ENCODE measurements at regions not wholly inside any gene's neighbourhood (a gene's known extent, or its start where the extent isn't known, plus 50 kb on each side); places are given as distances from the start of the nearest gene placed in this dataset.

DNA sequence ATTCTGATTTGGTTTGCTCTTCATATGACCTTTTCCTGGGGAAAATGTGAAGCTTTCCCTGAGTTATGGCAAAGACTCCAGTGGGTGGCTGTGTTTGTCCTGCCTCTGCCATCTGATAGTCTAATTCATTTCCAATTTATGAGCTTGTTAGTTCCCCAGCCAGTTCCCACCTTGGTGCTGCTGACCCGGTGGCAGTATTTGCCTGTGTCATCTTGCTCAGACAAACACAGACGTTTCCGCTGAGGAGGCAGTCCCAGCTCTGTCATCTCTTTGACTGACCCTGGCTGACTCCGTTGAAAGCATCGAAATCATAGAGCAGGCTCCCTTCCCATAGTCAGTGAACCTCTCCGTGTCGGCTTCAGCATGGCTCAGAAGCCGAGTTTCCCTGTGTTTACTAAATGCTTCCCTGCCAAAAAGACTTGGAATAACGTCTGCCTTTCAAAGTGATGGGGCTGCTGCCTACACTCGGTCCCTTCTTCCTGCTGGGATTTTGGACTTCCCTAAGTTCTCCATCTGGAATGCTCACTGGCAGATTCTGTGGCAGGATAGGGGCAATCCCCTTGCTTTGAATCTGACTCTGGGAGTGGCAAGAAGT is 538.3 kb downstream of the NPIPA7 start:
- H3K36me3 ChIP-seq (ENCODE audit: control insufficient read depth in 4 of 4, insufficient read depth in 3 of 4, low read depth in 1 of 4, low read length in 3 of 4) = no peaks in the 10 kb centered on the region
- no peak overlapping the region for H3K4me3 ChIP-seq (ENCODE audit: low read depth in 1 of 3, low read length in 3 of 3)
- 19% methylated on average over 10 of the region's 10 CpGs for WGBS
- TF ChIP-seq, protein P1, sequence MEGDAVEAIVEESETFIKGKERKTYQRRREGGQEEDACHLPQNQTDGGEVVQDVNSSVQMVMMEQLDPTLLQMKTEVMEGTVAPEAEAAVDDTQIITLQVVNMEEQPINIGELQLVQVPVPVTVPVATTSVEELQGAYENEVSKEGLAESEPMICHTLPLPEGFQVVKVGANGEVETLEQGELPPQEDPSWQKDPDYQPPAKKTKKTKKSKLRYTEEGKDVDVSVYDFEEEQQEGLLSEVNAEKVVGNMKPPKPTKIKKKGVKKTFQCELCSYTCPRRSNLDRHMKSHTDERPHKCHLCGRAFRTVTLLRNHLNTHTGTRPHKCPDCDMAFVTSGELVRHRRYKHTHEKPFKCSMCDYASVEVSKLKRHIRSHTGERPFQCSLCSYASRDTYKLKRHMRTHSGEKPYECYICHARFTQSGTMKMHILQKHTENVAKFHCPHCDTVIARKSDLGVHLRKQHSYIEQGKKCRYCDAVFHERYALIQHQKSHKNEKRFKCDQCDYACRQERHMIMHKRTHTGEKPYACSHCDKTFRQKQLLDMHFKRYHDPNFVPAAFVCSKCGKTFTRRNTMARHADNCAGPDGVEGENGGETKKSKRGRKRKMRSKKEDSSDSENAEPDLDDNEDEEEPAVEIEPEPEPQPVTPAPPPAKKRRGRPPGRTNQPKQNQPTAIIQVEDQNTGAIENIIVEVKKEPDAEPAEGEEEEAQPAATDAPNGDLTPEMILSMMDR (IDR thresholded peaks at IDR 0.05; ENCODE audit: low read depth, low read length, missing input control) = no peak
- TF ChIP-seq NR2F2 (IDR thresholded peaks at IDR 0.05) = no peak
- TF ChIP-seq, protein P2, sequence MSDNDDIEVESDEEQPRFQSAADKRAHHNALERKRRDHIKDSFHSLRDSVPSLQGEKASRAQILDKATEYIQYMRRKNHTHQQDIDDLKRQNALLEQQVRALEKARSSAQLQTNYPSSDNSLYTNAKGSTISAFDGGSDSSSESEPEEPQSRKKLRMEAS (IDR thresholded peaks at IDR 0.05) = no peak
- TF ChIP-seq SP1 (IDR thresholded peaks at IDR 0.05) = no peak
- no peak for TF ChIP-seq TAF1 (conservative IDR thresholded peaks at IDR 0.05)
- TF ChIP-seq, protein P3, sequence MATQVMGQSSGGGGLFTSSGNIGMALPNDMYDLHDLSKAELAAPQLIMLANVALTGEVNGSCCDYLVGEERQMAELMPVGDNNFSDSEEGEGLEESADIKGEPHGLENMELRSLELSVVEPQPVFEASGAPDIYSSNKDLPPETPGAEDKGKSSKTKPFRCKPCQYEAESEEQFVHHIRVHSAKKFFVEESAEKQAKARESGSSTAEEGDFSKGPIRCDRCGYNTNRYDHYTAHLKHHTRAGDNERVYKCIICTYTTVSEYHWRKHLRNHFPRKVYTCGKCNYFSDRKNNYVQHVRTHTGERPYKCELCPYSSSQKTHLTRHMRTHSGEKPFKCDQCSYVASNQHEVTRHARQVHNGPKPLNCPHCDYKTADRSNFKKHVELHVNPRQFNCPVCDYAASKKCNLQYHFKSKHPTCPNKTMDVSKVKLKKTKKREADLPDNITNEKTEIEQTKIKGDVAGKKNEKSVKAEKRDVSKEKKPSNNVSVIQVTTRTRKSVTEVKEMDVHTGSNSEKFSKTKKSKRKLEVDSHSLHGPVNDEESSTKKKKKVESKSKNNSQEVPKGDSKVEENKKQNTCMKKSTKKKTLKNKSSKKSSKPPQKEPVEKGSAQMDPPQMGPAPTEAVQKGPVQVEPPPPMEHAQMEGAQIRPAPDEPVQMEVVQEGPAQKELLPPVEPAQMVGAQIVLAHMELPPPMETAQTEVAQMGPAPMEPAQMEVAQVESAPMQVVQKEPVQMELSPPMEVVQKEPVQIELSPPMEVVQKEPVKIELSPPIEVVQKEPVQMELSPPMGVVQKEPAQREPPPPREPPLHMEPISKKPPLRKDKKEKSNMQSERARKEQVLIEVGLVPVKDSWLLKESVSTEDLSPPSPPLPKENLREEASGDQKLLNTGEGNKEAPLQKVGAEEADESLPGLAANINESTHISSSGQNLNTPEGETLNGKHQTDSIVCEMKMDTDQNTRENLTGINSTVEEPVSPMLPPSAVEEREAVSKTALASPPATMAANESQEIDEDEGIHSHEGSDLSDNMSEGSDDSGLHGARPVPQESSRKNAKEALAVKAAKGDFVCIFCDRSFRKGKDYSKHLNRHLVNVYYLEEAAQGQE (IDR thresholded peaks at IDR 0.05) = no peak
- TF ChIP-seq EGR1 (IDR thresholded peaks at IDR 0.05; ENCODE audit: low read depth in 2 of 2) = no peak
- no peak for TF ChIP-seq JUND (IDR thresholded peaks at IDR 0.05)
- no peak for TF ChIP-seq GABPA (IDR thresholded peaks at IDR 0.05 in 1 of 2, conservative IDR thresholded peaks at IDR 0.05 in 1 of 2)
- no peak for TF ChIP-seq HNF4G (IDR thresholded peaks at IDR 0.05)
- no peak for TF ChIP-seq FOXA1 (IDR thresholded peaks at IDR 0.05)
- no peaks in the 10 kb centered on the region for H3K9me3 ChIP-seq (ENCODE audit: control insufficient read depth in 4 of 4, low read length in 3 of 4)
- DNase-seq (ENCODE audit: low spot score) = no peak
- no peaks in the 10 kb centered on the region for H3K27me3 ChIP-seq (ENCODE audit: control insufficient read depth in 4 of 4, insufficient read depth in 4 of 4, low read length in 3 of 4)
- no peak overlapping the region for H3K27ac ChIP-seq (ENCODE audit: low read depth in 1 of 2, low read length in 2 of 2)
- no peaks in the 10 kb centered on the region for H3K4me1 ChIP-seq (ENCODE audit: control insufficient read depth in 4 of 4, insufficient read depth in 4 of 4, low read length in 3 of 4)
- H3K9ac ChIP-seq (ENCODE audit: low read depth in 1 of 2, low read length in 2 of 2) = no peak overlapping the region

DNA sequence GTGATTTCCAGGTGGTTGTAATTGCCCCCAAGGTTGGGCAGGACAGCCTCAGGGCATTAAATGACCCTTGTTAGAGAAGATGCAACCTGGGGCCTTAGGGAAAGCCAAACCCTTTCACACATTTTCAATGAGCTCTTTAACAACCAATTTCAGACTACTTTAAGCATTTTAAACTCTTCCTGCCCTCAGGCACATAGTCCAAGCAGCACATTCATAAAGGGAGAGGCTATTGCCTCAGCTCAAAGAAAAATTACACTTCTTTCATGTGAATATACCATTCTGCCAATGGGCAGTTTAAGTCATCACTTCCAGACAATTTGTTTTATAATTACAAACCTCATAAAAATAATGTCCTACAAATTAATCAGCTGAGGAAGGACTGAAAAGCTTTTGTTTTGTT is 544.5 kb downstream of the NPIPA7 start:
- Histone ChIP-seq H3K27me3 (ENCODE audit: control insufficient read depth in 4 of 4, insufficient read depth in 4 of 4, low read length in 3 of 4) (no peaks in the 10 kb centered on the region), H3K36me3 (ENCODE audit: control insufficient read depth in 4 of 4, insufficient read depth in 3 of 4, low read depth in 1 of 4, low read length in 3 of 4) (no peaks in the 10 kb centered on the region), H3K9me3 (ENCODE audit: control insufficient read depth in 4 of 4, low read length in 3 of 4) (no peaks in the 10 kb centered on the region), H3K27ac (ENCODE audit: low read depth in 1 of 2, low read length in 2 of 2) (no peak overlapping the region), H3K4me3 (ENCODE audit: low read depth in 1 of 3, low read length in 3 of 3) (no peak overlapping the region), H3K9ac (ENCODE audit: low read depth in 1 of 2, low read length in 2 of 2) (no peak overlapping the region), H3K4me1 (ENCODE audit: control insufficient read depth in 4 of 4, insufficient read depth in 4 of 4, low read length in 3 of 4) (no peaks in the 10 kb centered on the region)
- TF ChIP-seq JUND (IDR thresholded peaks at IDR 0.05) (no peak), RXRA (IDR thresholded peaks at IDR 0.05) (no peak), YY1 (IDR thresholded peaks at IDR 0.05) (no peak)
- TF ChIP-seq, protein P4, sequence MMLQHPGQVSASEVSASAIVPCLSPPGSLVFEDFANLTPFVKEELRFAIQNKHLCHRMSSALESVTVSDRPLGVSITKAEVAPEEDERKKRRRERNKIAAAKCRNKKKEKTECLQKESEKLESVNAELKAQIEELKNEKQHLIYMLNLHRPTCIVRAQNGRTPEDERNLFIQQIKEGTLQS (IDR thresholded peaks at IDR 0.05) = no peak
- no peak for DNase-seq (ENCODE audit: low spot score)

All from liver (tissue), 8 donors.